ENCODE measurements at regions not wholly inside any gene's neighbourhood (a gene's known extent, or its start where the extent isn't known, plus 50 kb on each side); places are given as distances from the start of the nearest gene placed in this dataset.
"Not testable (repeated sequence)": the region's sequence is repeated elsewhere in the genome, so short reads cannot be mapped to it uniquely, and the experiment has no call there.

DNA sequence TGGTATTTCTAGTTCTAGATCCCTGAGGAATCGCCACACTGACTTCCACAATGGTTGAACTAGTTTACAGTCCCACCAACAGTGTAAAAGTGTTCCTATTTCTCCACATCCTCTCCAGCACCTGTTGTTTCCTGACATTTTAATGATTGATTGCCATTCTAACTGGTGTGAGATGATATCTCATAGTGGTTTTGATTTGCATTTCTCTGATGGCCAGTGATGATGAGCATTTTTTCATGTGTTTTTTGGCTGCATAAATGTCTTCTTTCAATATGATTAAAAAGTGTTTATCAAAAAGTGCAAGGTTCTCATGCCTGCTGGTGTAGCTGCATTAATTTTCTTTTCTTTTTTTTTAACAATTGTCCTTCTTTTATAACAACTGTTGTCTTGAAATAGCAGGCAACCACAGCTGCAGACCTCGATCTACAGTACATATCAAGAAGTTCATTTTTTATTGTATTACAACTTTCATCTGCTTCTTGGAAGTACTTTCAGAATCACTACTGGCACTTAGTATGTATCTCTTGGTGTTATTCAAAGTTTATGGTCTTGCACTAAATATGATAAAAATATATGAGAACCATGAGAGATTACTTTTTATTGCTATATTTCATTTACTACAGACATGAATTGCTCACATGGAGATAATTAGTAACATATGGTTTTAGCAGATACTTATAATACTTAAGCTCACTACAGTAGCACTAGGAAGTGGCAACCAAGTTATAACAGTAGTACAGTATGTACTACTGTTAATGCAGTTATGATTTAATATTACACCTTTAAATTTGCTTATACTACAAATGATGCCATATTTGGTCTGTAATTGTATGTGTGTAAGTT, 358.0 kb downstream of the ETV1 start:
- not testable (repeated sequence) for DNase-seq

DNA sequence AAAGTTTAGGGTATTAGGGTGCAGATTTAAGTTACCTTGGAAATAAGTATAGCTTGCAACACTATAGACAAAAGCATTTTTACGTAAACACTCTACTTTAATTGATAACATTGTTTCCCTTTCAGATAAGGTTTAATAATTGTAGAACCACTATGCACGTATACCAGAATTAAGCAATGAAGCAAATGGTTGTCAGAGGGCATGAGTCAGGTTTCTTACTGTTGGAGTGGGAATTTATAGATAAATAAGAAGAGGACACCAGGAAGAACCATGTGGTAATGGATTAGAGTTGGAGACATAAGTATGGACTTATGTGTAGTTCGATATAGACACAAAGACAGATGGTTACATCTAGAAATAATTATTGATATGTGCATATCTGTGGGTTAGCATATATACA, 355.6 kb downstream of the ETV1 start:
- DNase-seq, result no peak

GRCh38 chr7:13639396-13639795, 350.1 kb downstream of the ETV1 start:
- DNase-seq, result peak; percentile 52

DNA sequence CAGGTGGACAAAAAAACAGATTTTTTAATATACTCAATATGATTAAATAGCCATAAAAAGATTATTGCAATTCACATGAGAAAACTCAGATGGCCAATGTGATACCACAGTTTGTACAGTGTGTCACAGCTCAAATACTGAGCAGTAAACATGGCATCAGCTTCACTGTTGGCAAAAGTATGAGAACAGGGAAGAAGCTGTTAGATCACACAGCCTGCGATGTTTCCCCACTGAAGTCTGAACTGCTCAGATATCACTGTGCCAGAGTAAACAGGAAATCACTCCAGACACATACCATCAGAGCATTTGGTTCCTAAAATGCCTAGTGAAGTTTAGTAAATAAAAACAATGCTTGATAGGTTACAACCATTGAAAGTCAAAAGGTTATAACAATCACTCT, 347.8 kb downstream of the ETV1 start:
- no peak for DNase-seq

GRCh38 chr7:13651167-13651566, 338.3 kb downstream of the ETV1 start:
- no peak for DNase-seq

- no peak for DNase-seq
These were observed 333.1 kb downstream of the ETV1 start for GRCh38 chr7:13656330-13656729.

DNA sequence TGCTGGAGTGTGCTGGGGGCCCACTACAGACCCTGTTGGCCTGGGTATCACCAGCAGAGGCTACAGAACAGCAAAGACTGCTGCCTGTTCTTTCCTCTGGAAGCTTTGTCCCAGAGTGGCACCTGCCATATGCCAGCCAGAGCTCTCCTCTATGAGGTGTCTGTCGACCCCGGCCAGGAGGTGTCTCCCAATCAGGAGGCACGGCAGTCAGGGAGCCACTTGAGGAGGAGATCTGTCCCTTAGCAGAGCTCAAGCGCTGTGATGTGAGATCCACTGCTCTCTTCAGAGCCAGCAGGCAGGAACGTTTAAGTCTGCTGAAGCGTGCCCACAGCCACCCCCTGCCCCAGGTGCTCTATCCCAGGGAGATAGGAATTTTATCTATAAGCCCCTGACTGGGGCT, 316.2 kb downstream of the ETV1 start:
- no peak for DNase-seq

DNA sequence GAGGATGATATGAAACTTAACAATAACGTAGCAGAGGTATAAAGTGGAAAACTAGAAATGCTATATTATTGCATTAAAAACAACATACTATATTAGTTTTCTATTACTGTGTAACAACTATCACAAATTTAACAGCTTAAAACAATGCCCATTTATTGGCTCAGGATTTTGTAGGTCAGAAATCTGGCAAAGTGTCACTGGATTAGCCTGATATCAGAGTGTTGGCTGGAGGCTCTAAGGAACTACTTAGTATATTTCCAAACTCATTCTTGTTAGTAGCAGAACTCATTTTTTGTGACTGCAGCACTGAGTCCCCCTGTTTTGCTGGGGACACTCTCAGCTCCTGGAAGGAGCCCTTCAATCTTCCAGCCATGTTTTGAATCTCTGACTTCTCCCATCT, 306.8 kb downstream of the ETV1 start:
- DNase-seq, result no peak

DNA sequence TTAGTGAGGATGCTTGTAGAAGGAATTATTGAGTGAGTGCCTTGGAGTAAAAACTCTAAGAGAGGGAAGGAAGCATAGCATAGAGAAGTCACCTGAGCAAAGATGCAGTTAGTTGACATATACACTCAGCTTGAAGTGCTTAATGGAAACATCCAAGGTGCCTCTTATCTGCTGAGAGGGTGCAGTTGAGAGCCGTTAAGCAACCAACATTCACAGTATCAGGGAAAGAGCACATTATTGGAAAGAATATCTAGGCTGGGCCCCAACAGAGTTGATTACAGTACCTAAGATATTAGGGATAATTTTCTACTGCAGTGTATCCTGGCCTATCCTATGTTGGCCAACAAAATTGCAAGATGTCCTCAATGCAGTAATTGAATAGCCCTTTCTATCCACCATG, 302.0 kb downstream of the ETV1 start:
- DNase-seq, result no peak

GRCh38 chr7:13692548-13692947, 296.9 kb downstream of the ETV1 start:
- no peak for DNase-seq

GRCh38 chr7:13702251-13702650, 287.2 kb downstream of the ETV1 start:
- DNase-seq, result no peak

DNA sequence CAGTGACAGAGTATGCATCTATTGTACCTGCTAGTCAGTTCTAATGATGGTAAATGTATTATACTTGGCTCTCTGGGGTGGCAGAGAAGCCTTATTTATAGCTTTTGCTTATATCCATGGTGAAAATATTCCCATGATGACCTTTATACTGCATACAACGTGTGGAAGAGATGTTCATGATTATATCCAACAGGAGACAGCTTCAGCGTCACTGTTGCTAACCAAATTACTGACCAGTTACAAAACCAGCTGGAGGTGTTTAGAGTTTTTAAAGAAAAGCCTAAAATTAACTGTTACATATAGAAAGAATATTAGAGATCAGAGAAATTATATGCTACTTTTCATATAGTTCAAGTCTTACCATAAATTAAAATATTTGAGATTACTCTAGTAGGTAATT, 280.8 kb downstream of the ETV1 start:
- no peak for DNase-seq

DNA sequence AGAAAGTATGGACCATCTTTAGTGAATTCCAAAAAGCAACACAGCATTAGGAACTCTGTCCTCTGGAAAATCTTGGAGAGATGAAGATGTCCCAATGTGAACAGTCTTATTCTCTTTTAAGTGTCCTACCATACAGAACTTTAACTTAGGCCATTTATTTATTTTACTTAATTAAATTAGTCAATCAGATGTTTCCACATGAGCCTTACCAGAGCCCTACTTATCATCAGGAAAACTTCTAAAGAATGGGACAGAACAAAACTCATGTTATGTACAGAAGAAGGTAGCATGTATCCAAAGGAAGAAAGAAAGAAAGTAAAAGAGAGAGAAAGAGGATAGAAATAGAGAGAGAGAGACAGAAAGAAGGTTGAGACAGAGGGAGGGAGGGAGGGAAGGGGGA, 276.4 kb downstream of the ETV1 start:
- DNase-seq, result no peak

DNA sequence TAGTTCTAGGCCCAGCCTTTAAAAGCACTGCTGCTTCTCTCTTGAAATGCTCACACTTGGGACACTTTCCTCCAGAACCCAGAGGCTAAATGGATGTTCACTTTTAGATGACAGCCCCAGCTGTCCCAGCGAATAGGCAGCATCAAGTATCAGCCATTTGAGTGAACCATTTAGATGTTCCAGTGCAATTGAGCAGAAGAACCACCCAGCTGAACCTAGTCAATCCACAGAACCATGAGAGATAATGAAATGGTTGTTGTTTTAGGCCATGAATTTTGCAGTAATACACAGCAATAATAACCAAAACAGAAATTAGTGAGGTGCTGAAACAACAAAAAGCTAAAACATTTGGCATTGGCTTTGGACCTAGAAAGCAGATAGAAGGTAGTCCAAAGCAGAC, 273.9 kb downstream of the ETV1 start:
- DNase-seq, result no peak

DNA sequence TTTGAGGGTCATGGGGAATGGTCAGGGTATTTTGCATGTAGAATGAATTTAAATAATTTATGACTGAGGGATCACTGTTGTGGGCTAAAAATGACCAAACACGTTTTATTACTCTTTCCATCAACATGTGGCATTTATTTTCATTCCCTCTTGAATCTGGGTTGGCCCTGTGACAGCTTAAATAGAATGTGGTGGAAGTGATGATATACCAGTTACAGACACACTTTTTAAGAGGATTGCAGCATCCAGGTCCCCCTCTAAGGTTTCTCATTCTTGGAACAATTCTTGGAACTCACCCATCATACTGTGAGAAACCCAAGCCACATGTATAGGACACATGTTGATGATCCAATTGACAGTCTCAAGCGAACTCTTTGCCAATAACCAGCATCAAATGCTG, 272.4 kb downstream of the ETV1 start:
- DNase-seq, result no peak

GRCh38 chr7:13724191-13724976, 265.1 kb downstream of the ETV1 start:
- no peak for DNase-seq

DNA sequence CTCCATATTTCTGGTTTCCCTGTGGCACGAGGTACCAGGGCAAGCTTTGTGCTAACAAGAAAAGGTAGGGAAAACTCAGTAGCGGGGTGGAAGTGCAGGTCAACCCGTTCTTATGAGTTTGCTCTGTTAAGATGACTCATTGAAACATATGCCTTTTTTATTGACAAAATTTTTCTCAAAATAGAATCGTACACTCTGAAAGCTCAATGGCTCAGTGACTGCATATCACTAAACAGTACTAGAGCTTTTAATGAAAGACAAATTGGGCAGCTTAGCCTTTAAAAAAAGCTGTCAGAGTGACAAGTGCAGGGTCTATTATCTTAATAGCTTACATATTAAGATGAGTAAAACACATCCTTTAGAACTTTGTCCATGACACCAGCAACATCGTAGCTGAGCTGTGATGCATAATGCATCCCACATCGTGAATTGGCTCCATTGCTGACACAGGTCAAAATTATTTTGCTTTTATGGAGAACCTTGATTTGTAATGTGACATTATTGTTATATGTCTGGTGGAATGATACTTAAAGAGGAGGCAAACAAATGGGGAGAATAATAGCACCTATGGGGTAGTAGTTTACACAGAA, 264.4 kb downstream of the ETV1 start:
- DNase-seq, result no peak

DNA sequence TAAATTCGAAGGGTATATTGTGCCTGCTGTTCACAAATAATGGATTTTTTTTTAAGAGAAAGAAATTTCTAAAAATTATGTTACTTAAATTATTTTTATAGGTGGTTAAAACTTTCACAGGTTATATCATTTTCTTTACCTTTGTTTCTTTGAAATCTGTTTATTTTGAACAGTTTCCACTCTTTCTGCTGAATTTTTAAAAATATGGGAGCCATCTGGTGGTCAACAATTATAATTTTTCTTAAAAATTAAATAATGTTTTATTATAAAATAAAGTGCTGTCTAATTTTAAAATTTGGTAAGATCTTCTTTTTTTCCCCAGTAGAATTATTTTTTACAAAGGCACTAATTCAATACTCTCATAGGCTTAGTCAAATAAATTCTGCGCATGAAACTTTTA, 263.9 kb downstream of the ETV1 start:
- no peak for DNase-seq

DNA sequence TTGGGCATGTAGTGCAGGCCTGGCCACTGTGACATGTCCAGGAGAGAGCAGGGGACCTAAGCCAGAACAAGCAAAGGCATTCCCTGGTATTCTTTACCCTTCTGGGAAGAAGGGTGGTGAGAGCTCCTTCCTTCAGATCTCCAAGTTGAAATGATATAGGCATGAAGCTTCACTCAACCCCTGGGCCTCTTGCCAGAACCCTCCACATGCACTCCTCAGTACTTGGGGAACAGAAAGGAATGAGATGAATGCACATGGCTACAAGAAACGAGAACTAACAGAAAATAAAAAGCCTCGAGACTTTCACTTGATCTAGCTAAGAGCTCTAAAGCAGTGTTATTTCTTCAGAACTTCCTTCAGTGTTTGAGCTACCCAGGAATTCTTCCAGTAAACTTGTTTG, 262.2 kb downstream of the ETV1 start:
- DNase-seq, result no peak

- DNase-seq, result no peak
These were observed 261.7 kb downstream of the ETV1 start for GRCh38 chr7:13727751-13728150.

- DNase-seq, result not testable (repeated sequence)
These were observed 261.0 kb downstream of the ETV1 start for GRCh38 chr7:13728430-13728829.

- DNase-seq, result no peak
These were observed 257.8 kb downstream of the ETV1 start for GRCh38 chr7:13731643-13732042.

- no peak for DNase-seq
These were observed 251.9 kb downstream of the ETV1 start for GRCh38 chr7:13737563-13737962.

DNA sequence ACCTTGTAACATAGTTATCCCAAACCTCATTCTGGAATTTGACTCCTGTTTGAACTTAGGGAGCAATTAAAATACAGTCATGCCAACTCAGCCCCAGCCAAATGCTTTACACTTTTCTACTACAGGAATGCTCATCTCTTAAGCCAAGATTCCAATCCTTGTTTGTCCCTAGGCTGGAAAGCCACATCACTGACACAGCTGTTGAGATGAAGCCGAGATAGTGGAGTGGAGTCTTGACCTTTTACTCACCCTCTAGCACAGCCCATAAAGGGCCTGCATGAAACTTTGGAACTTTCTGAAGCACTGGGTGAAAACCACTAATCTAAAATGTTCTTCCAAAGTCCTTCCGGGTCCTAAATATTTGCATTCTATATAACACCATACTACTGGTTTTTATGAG, 247.3 kb downstream of the ETV1 start:
- DNase-seq, result no peak

Measured in NCI-H82 (cell line).